GM13976 (cell line): ENCODE measurements at regions not wholly inside any gene's neighbourhood (a gene's known extent, or its start where the extent isn't known, plus 50 kb on each side); places are given as distances from the start of the nearest gene placed in this dataset.
A peak's percentile ranks its signal among the peaks of the same experiment; 100 is the strongest.

Experiments used
- DNase-seq: peaks from one replicate; pipeline ENCODE4 v3.0.0; 2012; ENCODE audit warnings: low spot score
- CTCF ChIP-seq: IDR thresholded peaks from 2 replicates; pipeline ENCODE4 v1.5.1; 2012; ENCODE audit warnings: borderline replicate concordance, mild to moderate bottlenecking; ENCODE audit not compliant: insufficient read depth; ENCODE audit errors: extremely low read depth, missing control alignments, control extremely low read depth
- in situ Hi-C: fragments of 300-500 bp; cut with MboI; formaldehyde crosslinking; loops from one replicate; pipeline ENCODE4 v1.12.0; 2022; ENCODE audit warnings: low sequenced_read_pairs, mixed read lengths, inconsistent platforms; ENCODE audit not compliant: unreplicated experiment

- no peak for DNase-seq
- in situ Hi-C loops, result no loop called here
- no peak for TF ChIP-seq CTCF
These were observed 70.9 kb upstream of the PIWIL1 start for GRCh38 chr12:130266751-130267150.

GRCh38 chr12:130280231-130280630, 57.5 kb upstream of the PIWIL1 start:
- in situ Hi-C loops, result no loop called here
- no peak for DNase-seq
- TF ChIP-seq CTCF, result no peak

- no peak for TF ChIP-seq CTCF
- DNase-seq, result no peak
- in situ Hi-C loops, result no loop called here
These were observed 56.9 kb upstream of the PIWIL1 start for GRCh38 chr12:130280742-130281141.

- in situ Hi-C loops, result no loop called here
- peak; percentile 37 for TF ChIP-seq CTCF
- peak; percentile 38 for DNase-seq
These were observed 56.4 kb upstream of the PIWIL1 start for GRCh38 chr12:130281153-130281799.

GRCh38 chr12:130286041-130286440, 51.6 kb upstream of the PIWIL1 start:
- TF ChIP-seq CTCF, result no peak
- no peak for DNase-seq
- in situ Hi-C loops, result no loop called here

GRCh38 chr12:130286741-130287440, 50.8 kb upstream of the PIWIL1 start:
- in situ Hi-C loops, result no loop called here

More at GRCh38 chr12:130286741-130287440, 50.8 kb upstream of the PIWIL1 start:
- no peak for DNase-seq
- TF ChIP-seq CTCF, result no peak
